CD14-positive monocyte (primary cell): ENCODE measurements at regions not wholly inside any gene's neighbourhood (a gene's known extent, or its start where the extent isn't known, plus 50 kb on each side); places are given as distances from the start of the nearest gene placed in this dataset.

Source experiments
- DNase-seq, 3 donors: peaks; one replicate each; pipeline ENCODE4 v3.0.0-alpha.2; 2011 to 2022
- H2AFZ ChIP-seq: 2 replicates; pipeline ENCODE4 v1.6.0; 2012; ENCODE audit warnings: mild to moderate bottlenecking, low read depth, low read length, inconsistent platforms; ENCODE audit not compliant: insufficient read depth, poor library complexity, severe bottlenecking
- H3K27ac ChIP-seq, 2 donors: 1 replicate in 1 of 2; 2 replicates in 1 of 2; pipeline ENCODE4 v1.5.1; 2012 to 2013; ENCODE audit warnings: low read length in 2 of 2, control low read depth in 1 of 2, inconsistent platforms in 1 of 2, low read depth in 1 of 2, mild to moderate bottlenecking in 1 of 2
- H3K27me3 ChIP-seq, 2 donors: one replicate each; pipeline versions ENCODE4 v1.6.0 to v1.6.1; 2011 to 2013; ENCODE audit warnings: low read length in 2 of 2; ENCODE audit not compliant: control insufficient read depth in 2 of 2, insufficient read depth in 2 of 2
- H3K36me3 ChIP-seq, 2 donors: replicated peaks in 1 of 2; 1 replicate in 1 of 2; 2 replicates in 1 of 2; pipeline versions ENCODE4 v1.5.1 to v1.6.1; 2012 to 2013; ENCODE audit warnings: low read length in 2 of 2, control low read depth in 1 of 2, inconsistent platforms in 1 of 2, mild to moderate bottlenecking in 1 of 2; ENCODE audit not compliant: insufficient read depth in 2 of 2, control insufficient read depth in 1 of 2
- H3K4me1 ChIP-seq, 2 donors: 1 replicate in 1 of 2; 2 replicates in 1 of 2; pipeline versions ENCODE4 v1.5.1 to v1.6.1; 2012 to 2013; ENCODE audit warnings: low read length in 2 of 2, control low read depth in 1 of 2, inconsistent platforms in 1 of 2, mild to moderate bottlenecking in 1 of 2, moderate library complexity in 1 of 2; ENCODE audit not compliant: insufficient read depth in 2 of 2, control insufficient read depth in 1 of 2
- H3K4me2 ChIP-seq: replicated peaks from 2 replicates; pipeline ENCODE3; 2012; ENCODE audit warnings: low read length, moderate library complexity, mild to moderate bottlenecking; ENCODE audit not compliant: poor library complexity, severe bottlenecking; ENCODE audit errors: extremely low read depth
- H3K4me3 ChIP-seq, 3 experiments: fragments of 200-600 bp in 1 of 3; sonication (generic) in 1 of 3; replicated peaks in 1 of 3; 1 replicate in 2 of 3; 2 replicates in 1 of 3; pipeline ENCODE4 v1.5.1; 2011 to 2013; ENCODE audit warnings: low read length in 3 of 3, mild to moderate bottlenecking in 3 of 3, control low read depth in 2 of 3, low read depth in 2 of 3, inconsistent platforms in 1 of 3, moderate library complexity in 1 of 3
- H3K79me2 ChIP-seq: 2 replicates; pipeline ENCODE4 v1.6.0; 2012; ENCODE audit warnings: mild to moderate bottlenecking, control low read depth, inconsistent platforms, low read length, moderate library complexity; ENCODE audit not compliant: insufficient read depth
- H3K9ac ChIP-seq: 2 replicates; pipeline ENCODE4 v1.6.0; 2017; ENCODE audit warnings: low read length, mild to moderate bottlenecking; ENCODE audit not compliant: insufficient read depth, poor library complexity, severe bottlenecking
- H3K9me3 ChIP-seq, 2 donors: replicated peaks in 1 of 2; 1 replicate in 1 of 2; 2 replicates in 1 of 2; pipeline versions ENCODE4 v1.5.1 to v1.6.1; 2012 to 2013; ENCODE audit warnings: low read length in 2 of 2, control low read depth in 1 of 2; ENCODE audit not compliant: control insufficient read depth in 1 of 2, insufficient read depth in 1 of 2
- H4K20me1 ChIP-seq: 2 replicates; pipeline ENCODE4 v1.6.0; 2012; ENCODE audit warnings: mild to moderate bottlenecking, low read length, control low read depth, moderate library complexity; ENCODE audit not compliant: insufficient read depth
- H3K27ac Mint-ChIP-seq, 7 donors: one replicate each; pipeline ENCODE4 v1.8.0; 2020; ENCODE audit warnings: mild to moderate bottlenecking in 7 of 7, mixed read lengths in 7 of 7, moderate library complexity in 6 of 7, inconsistent platforms in 2 of 7
- H3K27me3 Mint-ChIP-seq, 3 donors: one replicate each; pipeline ENCODE4 v1.8.0; 2021 to 2022; ENCODE audit warnings: low read depth in 3 of 3, mild to moderate bottlenecking in 3 of 3, mixed read lengths in 3 of 3, moderate library complexity in 3 of 3, inconsistent platforms in 1 of 3
- H3K36me3 Mint-ChIP-seq, 2 donors: one replicate each; pipeline ENCODE4 v1.8.0; 2020; ENCODE audit warnings: mixed read lengths in 2 of 2, inconsistent platforms in 1 of 2, mild to moderate bottlenecking in 1 of 2
- H3K4me1 Mint-ChIP-seq: one replicate; pipeline ENCODE4 v1.8.0; 2020; ENCODE audit warnings: mild to moderate bottlenecking, mixed read lengths
- H3K4me3 Mint-ChIP-seq, 2 donors: one replicate each; pipeline ENCODE4 v1.8.0; 2020; ENCODE audit warnings: mild to moderate bottlenecking in 2 of 2, mixed read lengths in 2 of 2, moderate library complexity in 1 of 2
- H3K9me3 Mint-ChIP-seq, 7 donors: one replicate each; pipeline ENCODE4 v1.8.0; 2020 to 2022; ENCODE audit warnings: mixed read lengths in 7 of 7, mild to moderate bottlenecking in 6 of 7, moderate library complexity in 6 of 7, inconsistent platforms in 2 of 7
- WGBS: methylation state at CpG from one replicate; pipeline ENCODE4 v1.1.5; 2013; ENCODE audit warnings: missing lambda C conversion rate; ENCODE audit not compliant: insufficient coverage; 5-methylcytosine and 5-hydroxymethylcytosine counted together
- intact Hi-C, 2 donors: fragments of 100-400 bp; cut with micrococcal nuclease; formaldehyde crosslinking; loops; one replicate each; pipeline versions ENCODE4 v1.15.0 to v1.15.1; 2023
- TF ChIP-seq, protein P1 (sequence below): fragments of 200-600 bp; IDR thresholded peaks from one replicate; pipeline ENCODE4 v1.8.0; 2022; ENCODE audit warnings: antibody characterized with exemption, mild to moderate bottlenecking

DNA sequence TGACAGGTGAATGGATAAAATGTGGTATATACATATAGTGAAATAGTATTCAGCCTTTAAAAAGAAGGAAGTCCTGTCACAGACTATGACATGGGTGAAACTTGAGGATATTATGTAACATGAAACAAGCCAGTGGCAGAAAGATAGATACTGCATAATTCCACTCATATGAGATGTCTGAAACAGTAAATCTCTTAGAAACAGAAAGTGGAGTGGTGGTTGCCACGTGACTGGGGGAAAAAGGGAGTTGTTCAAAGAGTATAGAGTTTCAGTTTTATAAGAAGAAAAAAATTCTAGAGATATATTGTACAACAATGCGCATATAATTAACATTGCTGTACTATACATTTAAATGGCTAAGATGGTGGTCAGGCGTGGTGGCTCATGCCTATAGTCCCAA is 178.2 kb upstream of the ATP5MC3 start:
- Histone ChIP-seq H3K9me3 (no peaks in the 10 kb centered on the region), H3K79me2 (no peaks in the 10 kb centered on the region), H3K9ac (no peak overlapping the region), H3K27ac (no peak overlapping the region), H2AFZ (no peak overlapping the region), H4K20me1 (no peaks in the 10 kb centered on the region), H3K36me3 (no peaks in the 10 kb centered on the region), H3K4me3 (no peak overlapping the region), H3K4me1 (no peaks in the 10 kb centered on the region), H3K27me3 (peaks cover 24 to 30% of the 10 kb centered on the region in 2 donors), H3K4me2 (no peak overlapping the region)
- intact Hi-C loops, result loop anchor here in 1 of 2 donors (10.0 kb wide), 1 partner anchor 1095 kb away; no protein-coding TSS in a partner anchor
- no peaks in the 10 kb centered on the region for H3K36me3 Mint-ChIP-seq
- no CpG with 5 or more reads among the region's 3 CpGs for WGBS
- no peak overlapping the region for H3K4me3 Mint-ChIP-seq
- no peak overlapping the region for H3K27ac Mint-ChIP-seq
- TF ChIP-seq, protein P1, sequence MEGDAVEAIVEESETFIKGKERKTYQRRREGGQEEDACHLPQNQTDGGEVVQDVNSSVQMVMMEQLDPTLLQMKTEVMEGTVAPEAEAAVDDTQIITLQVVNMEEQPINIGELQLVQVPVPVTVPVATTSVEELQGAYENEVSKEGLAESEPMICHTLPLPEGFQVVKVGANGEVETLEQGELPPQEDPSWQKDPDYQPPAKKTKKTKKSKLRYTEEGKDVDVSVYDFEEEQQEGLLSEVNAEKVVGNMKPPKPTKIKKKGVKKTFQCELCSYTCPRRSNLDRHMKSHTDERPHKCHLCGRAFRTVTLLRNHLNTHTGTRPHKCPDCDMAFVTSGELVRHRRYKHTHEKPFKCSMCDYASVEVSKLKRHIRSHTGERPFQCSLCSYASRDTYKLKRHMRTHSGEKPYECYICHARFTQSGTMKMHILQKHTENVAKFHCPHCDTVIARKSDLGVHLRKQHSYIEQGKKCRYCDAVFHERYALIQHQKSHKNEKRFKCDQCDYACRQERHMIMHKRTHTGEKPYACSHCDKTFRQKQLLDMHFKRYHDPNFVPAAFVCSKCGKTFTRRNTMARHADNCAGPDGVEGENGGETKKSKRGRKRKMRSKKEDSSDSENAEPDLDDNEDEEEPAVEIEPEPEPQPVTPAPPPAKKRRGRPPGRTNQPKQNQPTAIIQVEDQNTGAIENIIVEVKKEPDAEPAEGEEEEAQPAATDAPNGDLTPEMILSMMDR, result no peak
- H3K27me3 Mint-ChIP-seq, result peaks cover 19 to 37% (median 21%) of the 10 kb centered on the region in 3 donors
- peak in 1 of 3 donors; percentile 5 for DNase-seq
- H3K9me3 Mint-ChIP-seq, result no peaks in the 10 kb centered on the region
- peaks cover 2% of the 10 kb centered on the region for H3K4me1 Mint-ChIP-seq

DNA sequence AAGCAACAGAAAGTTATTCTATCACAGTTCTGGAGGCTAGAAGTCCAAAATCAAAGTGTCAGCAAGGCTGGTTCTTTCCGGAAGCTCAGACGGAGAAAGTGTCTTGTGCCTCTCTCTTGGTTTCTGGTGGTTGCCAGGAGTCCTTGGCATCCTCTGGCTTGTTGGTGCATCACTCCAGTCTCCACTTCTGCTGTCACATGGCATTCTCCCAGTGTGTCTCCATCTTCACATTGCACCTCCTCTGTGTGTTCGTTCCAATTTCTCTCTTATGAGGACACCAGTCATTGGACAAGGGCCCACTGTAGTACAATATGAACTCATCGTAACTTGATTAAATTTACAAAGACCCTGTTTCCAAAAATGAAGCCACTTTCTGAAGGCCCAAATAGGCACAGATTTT is 175.4 kb upstream of the ATP5MC3 start:
- Histone ChIP-seq H3K4me2 (no peak overlapping the region), H3K79me2 (no peaks in the 10 kb centered on the region), H3K27ac (no peak overlapping the region), H3K4me3 (no peak overlapping the region), H3K36me3 (no peaks in the 10 kb centered on the region), H3K9me3 (no peaks in the 10 kb centered on the region), H3K4me1 (no peaks in the 10 kb centered on the region), H3K9ac (no peak overlapping the region), H2AFZ (no peak overlapping the region), H3K27me3 (peaks cover 12% of the 10 kb centered on the region in 2 donors), H4K20me1 (no peaks in the 10 kb centered on the region)
- H3K9me3 Mint-ChIP-seq, result no peaks in the 10 kb centered on the region
- no peak for DNase-seq
- intact Hi-C loops, result no loop called here
- 100% methylated on average over 1 of the region's 4 CpGs for WGBS
- H3K4me3 Mint-ChIP-seq, result no peak overlapping the region
- H3K27me3 Mint-ChIP-seq, result peaks cover 17 to 23% (median 19%) of the 10 kb centered on the region in 3 donors
- no peaks in the 10 kb centered on the region for H3K36me3 Mint-ChIP-seq
- H3K4me1 Mint-ChIP-seq, result peaks cover 4% of the 10 kb centered on the region
- H3K27ac Mint-ChIP-seq, result no peak overlapping the region
- TF ChIP-seq, protein P1, result no peak
